Panc1 (cell line): ENCODE measurements at regions not wholly inside any gene's neighbourhood (a gene's known extent, or its start where the extent isn't known, plus 50 kb on each side); places are given as distances from the start of the nearest gene placed in this dataset.

Experiments used
- ATAC-seq: fragments of 200-7000 bp; cut with Tn5 transposase; 2 replicates; pipeline ENCODE4 v1.9.1; 2020; ENCODE audit warnings: mild to moderate bottlenecking, moderate library complexity
- BruUV-seq: library from RNA; stranded (reverse); fragments of 400-500 nt; replicated peaks from 2 replicates; lab custom pipeline; 2021; lab: Mats Ljungman, UMichigan
- CTCF ChIA-PET: fragments of 300-600 bp; sonication (Branson Sonifier 250); formaldehyde crosslinking; loops from one replicate; lab custom pipeline; 2022; ENCODE audit warnings: antibody characterized with exemption; lab: Charles Lee
- POLR2A ChIA-PET: fragments of 300-600 bp; sonication (Branson Sonifier 250); formaldehyde crosslinking; loops from one replicate; lab custom pipeline; 2022; ENCODE audit warnings: antibody characterized with exemption; lab: Charles Lee
- DNase-seq: peaks from one replicate; pipeline ENCODE4 v3.0.0-alpha.2; 2010; ENCODE audit warnings: low read depth, low spot score
- H3K27ac ChIP-seq: 2 replicates; pipeline ENCODE4 v1.5.1; 2011; ENCODE audit warnings: mild to moderate bottlenecking, low read length, inconsistent platforms
- H3K27me3 ChIP-seq: fragments of 200-500 bp; sonication (Bioruptor generic); 2 replicates; pipeline ENCODE4 v1.6.0; 2014; ENCODE audit warnings: low read length, inconsistent platforms; ENCODE audit not compliant: control insufficient read depth, insufficient read depth
- H3K36me3 ChIP-seq: fragments of 200-500 bp; sonication (Bioruptor generic); 2 replicates; pipeline ENCODE4 v1.5.1; 2014; ENCODE audit warnings: inconsistent platforms, mild to moderate bottlenecking, low read length, moderate library complexity; ENCODE audit not compliant: control insufficient read depth, insufficient read depth
- H3K4me1 ChIP-seq: 2 replicates; pipeline ENCODE4 v1.5.1; 2011; ENCODE audit warnings: inconsistent platforms, mild to moderate bottlenecking, low read length, moderate library complexity; ENCODE audit not compliant: control insufficient read depth, insufficient read depth
- H3K4me3 ChIP-seq, 2 experiments: 2 replicates each; pipeline ENCODE4 v1.5.1; 2011 to 2012; ENCODE audit warnings: low read depth in 2 of 2, low read length in 2 of 2, mild to moderate bottlenecking in 2 of 2, inconsistent platforms in 1 of 2, moderate library complexity in 1 of 2
- H3K9me3 ChIP-seq: fragments of 200-500 bp; sonication (Bioruptor generic); 2 replicates; pipeline ENCODE4 v1.5.1; 2014; ENCODE audit warnings: low read depth, mild to moderate bottlenecking, inconsistent platforms, low read length, moderate library complexity; ENCODE audit not compliant: control insufficient read depth, insufficient read depth
- CTCF ChIP-seq: fragments of 450-650 bp; IDR thresholded peaks from 2 replicates; pipeline ENCODE4 v1.5.1; 2017; ENCODE audit warnings: mild to moderate bottlenecking
- POLR2AphosphoS5 ChIP-seq: IDR thresholded peaks from 2 replicates; pipeline ENCODE4 v1.6.1; 2012; ENCODE audit warnings: mild to moderate bottlenecking, low read depth, low read length, moderate library complexity
- REST ChIP-seq, 2 experiments: IDR thresholded peaks; 2 replicates each; pipeline ENCODE4 v1.6.1; 2011 to 2012; ENCODE audit warnings: low read depth in 2 of 2, control low read depth in 1 of 2, low read length in 1 of 2, mild to moderate bottlenecking in 1 of 2, moderate library complexity in 1 of 2; ENCODE audit not compliant: insufficient read depth in 1 of 2
- SIN3A ChIP-seq: IDR thresholded peaks from 2 replicates; pipeline ENCODE4 v1.6.1; 2012; ENCODE audit warnings: low read depth, mild to moderate bottlenecking, low read length, moderate library complexity, borderline replicate concordance; ENCODE audit not compliant: insufficient read depth
- TCF7L2 ChIP-seq: IDR thresholded peaks from 2 replicates; pipeline ENCODE4 v1.6.1; 2011; ENCODE audit warnings: mild to moderate bottlenecking, low read depth, low read length, inconsistent platforms
- in situ Hi-C: cut with HindIII; loops from 2 replicates; pipeline ENCODE4 v1.10.0; 2016; ENCODE audit warnings: low sequenced_read_pairs, low pct_unique_long_range_greater_than_20kb
- intact Hi-C: fragments of 100-400 bp; cut with micrococcal nuclease; formaldehyde crosslinking; loops from one replicate; pipeline ENCODE4 v1.10.0; 2022; ENCODE audit not compliant: unreplicated experiment

DNA sequence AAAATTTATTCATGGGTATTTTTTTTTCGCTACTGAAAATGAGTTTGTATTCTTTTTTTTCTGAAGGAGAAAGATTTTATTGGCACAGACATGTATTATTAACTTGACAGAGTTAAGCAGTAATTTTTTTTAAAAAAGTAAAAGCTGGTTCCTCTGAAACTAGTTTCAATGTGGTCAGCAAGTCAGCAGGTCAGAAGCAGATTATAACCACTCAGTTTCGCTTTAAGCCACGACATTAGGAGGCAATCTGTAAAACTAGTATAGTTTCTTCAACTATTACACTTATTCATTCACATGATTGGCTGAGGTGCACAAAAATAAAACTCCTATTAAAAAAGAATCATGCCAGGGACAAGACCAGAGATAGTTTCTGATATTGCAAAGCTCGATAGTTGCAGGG is 714.2 kb upstream of the PCDH7 start:
- TF ChIP-seq SIN3A: no peak
- no peak for TF ChIP-seq CTCF
- TF ChIP-seq REST (IDR thresholded peaks at IDR 0.05; ENCODE audit: insufficient read depth in 1 of 2, low read depth in 2 of 2, low read length in 1 of 2): no peak
- TF ChIP-seq POLR2AphosphoS5: no peak
- TF ChIP-seq TCF7L2: no peak
- ATAC-seq (no peak), DNase-seq (no peak)
- Histone ChIP-seq H3K27ac (no peak overlapping the region), H3K4me3 (no peak overlapping the region), H3K27me3 (no peaks in the 10 kb centered on the region), H3K9me3 (no peaks in the 10 kb centered on the region), H3K36me3 (no peaks in the 10 kb centered on the region), H3K4me1 (no peaks in the 10 kb centered on the region)
- ChIA-PET POLR2A (no interaction called here), CTCF (no interaction called here)
- in situ Hi-C loops: no loop called here
- intact Hi-C loops: no loop called here
- BruUV-seq: no TSS peak

DNA sequence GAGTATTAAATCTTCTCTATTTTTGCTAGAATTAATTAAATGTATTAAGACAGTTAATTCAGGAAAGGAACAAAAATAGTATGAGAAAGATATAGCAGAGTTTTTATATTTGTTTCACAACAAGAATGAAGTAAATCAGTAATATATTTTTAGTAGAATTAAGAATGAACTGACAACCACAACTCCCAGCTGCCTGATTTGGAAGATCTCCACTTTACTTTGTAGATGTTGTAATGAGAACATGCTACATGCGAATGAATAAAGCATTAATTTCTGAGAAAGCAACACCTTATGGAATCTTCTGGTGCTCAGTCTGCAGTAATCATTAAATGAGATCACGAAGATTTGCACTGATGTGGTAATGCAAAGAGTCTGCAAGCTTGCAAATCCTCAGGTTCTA is 695.6 kb upstream of the PCDH7 start:
- no peaks in the 10 kb centered on the region for H3K36me3 ChIP-seq
- no peaks in the 10 kb centered on the region for H3K9me3 ChIP-seq
- TF ChIP-seq CTCF (no peak), REST (IDR thresholded peaks at IDR 0.05; ENCODE audit: insufficient read depth in 1 of 2, low read depth in 2 of 2, low read length in 1 of 2) (no peak), TCF7L2 (no peak), POLR2AphosphoS5 (no peak), SIN3A (no peak)
- ATAC-seq (no peak), DNase-seq (no peak)
- H3K27ac ChIP-seq: no peak overlapping the region
- no peak overlapping the region for H3K4me3 ChIP-seq
- no TSS peak for BruUV-seq
- H3K27me3 ChIP-seq: no peaks in the 10 kb centered on the region
- in situ Hi-C loops (no loop called here), intact Hi-C loops (no loop called here)
- no peaks in the 10 kb centered on the region for H3K4me1 ChIP-seq
- ChIA-PET CTCF (no interaction called here), POLR2A (no interaction called here)
